GM13977 (cell line): ENCODE measurements at regions not wholly inside any gene's neighbourhood (a gene's known extent, or its start where the extent isn't known, plus 50 kb on each side); places are given as distances from the start of the nearest gene placed in this dataset.

Source experiments
- DNase-seq: peaks from one replicate; pipeline ENCODE4 v3.0.0; 2012; ENCODE audit warnings: low spot score
- CTCF ChIP-seq: IDR thresholded peaks from 2 replicates; pipeline ENCODE4 v1.5.1; 2012; ENCODE audit warnings: mild to moderate bottlenecking, control low read depth; ENCODE audit not compliant: insufficient read depth; ENCODE audit errors: extremely low read depth, missing control alignments
- in situ Hi-C: fragments of 300-500 bp; cut with MboI; formaldehyde crosslinking; loops from one replicate; pipeline ENCODE4 v1.12.0; 2022; ENCODE audit warnings: low sequenced_read_pairs, low pct_unique_long_range_greater_than_20kb, mixed read lengths, inconsistent platforms; ENCODE audit not compliant: unreplicated experiment

GRCh38 chr13:109650861-109651260 is 135.5 kb downstream of the IRS2 start:
- DNase-seq = no peak
- TF ChIP-seq CTCF = no peak
- in situ Hi-C loops = no loop called here

GRCh38 chr13:109649713-109650112 is 136.7 kb downstream of the IRS2 start:
- no peak for TF ChIP-seq CTCF
- no peak for DNase-seq
- in situ Hi-C loops = no loop called here

GRCh38 chr13:109647699-109648098 is 138.7 kb downstream of the IRS2 start:
- no peak for TF ChIP-seq CTCF
- DNase-seq = no peak
- in situ Hi-C loops = no loop called here

GRCh38 chr13:109647053-109647452 is 139.3 kb downstream of the IRS2 start:
- TF ChIP-seq CTCF = no peak
- in situ Hi-C loops = no loop called here
- no peak for DNase-seq

- in situ Hi-C loops = no loop called here
- no peak for TF ChIP-seq CTCF
- no peak for DNase-seq
Observed at GRCh38 chr13:109646423-109646822, 140.0 kb downstream of the IRS2 start.

GRCh38 chr13:109645831-109646230 is 140.6 kb downstream of the IRS2 start:
- DNase-seq = no peak
- in situ Hi-C loops = no loop called here
- no peak for TF ChIP-seq CTCF

GRCh38 chr13:109644956-109645355 is 141.4 kb downstream of the IRS2 start:
- in situ Hi-C loops = no loop called here
- no peak for TF ChIP-seq CTCF

More at GRCh38 chr13:109644956-109645355, 141.4 kb downstream of the IRS2 start:
- no peak for DNase-seq
